Nephron progenitor cell (in vitro differentiated cells): ENCODE measurements at regions not wholly inside any gene's neighbourhood (a gene's known extent, or its start where the extent isn't known, plus 50 kb on each side); places are given as distances from the start of the nearest gene placed in this dataset.

Experiments used
- DNase-seq: peaks from one replicate; pipeline ENCODE4 v3.0.0; 2021
- H3K27ac Mint-ChIP-seq: 2 replicates; pipeline ENCODE4 v1.8.0; 2021; ENCODE audit warnings: mild to moderate bottlenecking, moderate library complexity, mixed read lengths
- H3K27me3 Mint-ChIP-seq: 2 replicates; pipeline ENCODE4 v1.8.0; 2021; ENCODE audit warnings: mild to moderate bottlenecking, low read depth, mixed read lengths; ENCODE audit not compliant: poor library complexity
- H3K36me3 Mint-ChIP-seq: 2 replicates; pipeline ENCODE4 v1.8.0; 2021; ENCODE audit warnings: low read depth, mixed read lengths
- H3K4me1 Mint-ChIP-seq: 2 replicates; pipeline ENCODE4 v1.8.0; 2021; ENCODE audit warnings: mixed read lengths
- H3K4me3 Mint-ChIP-seq: 2 replicates; pipeline ENCODE4 v1.8.0; 2021; ENCODE audit warnings: mild to moderate bottlenecking, moderate library complexity, mixed read lengths
- H3K9me3 Mint-ChIP-seq: 2 replicates; pipeline ENCODE4 v1.8.0; 2021; ENCODE audit warnings: mild to moderate bottlenecking, moderate library complexity, mixed read lengths
- CTCF ChIP-seq: fragments of 200-600 bp; sonication (generic); IDR thresholded peaks from 2 replicates; pipeline ENCODE4 v1.5.0; 2021; ENCODE audit warnings: antibody characterized with exemption

- no peak for DNase-seq
- no peak overlapping the region for H3K4me3 Mint-ChIP-seq
- peaks cover 13% of the 10 kb centered on the region for H3K9me3 Mint-ChIP-seq
- peaks cover 5% of the 10 kb centered on the region for H3K36me3 Mint-ChIP-seq
- H3K27me3 Mint-ChIP-seq = no peaks in the 10 kb centered on the region
- H3K27ac Mint-ChIP-seq = peak overlapping the region; percentile 58
- TF ChIP-seq CTCF = no peak
- peaks cover 33% of the 10 kb centered on the region for H3K4me1 Mint-ChIP-seq
These were observed 137.8 kb upstream of the BDNF start for GRCh38 chr11:27837895-27838563.

GRCh38 chr11:27830206-27830605 lies 130.0 kb upstream of the BDNF start:
- no peak for TF ChIP-seq CTCF
- peaks cover 11% of the 10 kb centered on the region for H3K36me3 Mint-ChIP-seq
- no peaks in the 10 kb centered on the region for H3K27me3 Mint-ChIP-seq
- H3K9me3 Mint-ChIP-seq = peaks cover 21% of the 10 kb centered on the region
- peaks cover 10% of the 10 kb centered on the region for H3K4me1 Mint-ChIP-seq
- H3K27ac Mint-ChIP-seq = no peak overlapping the region
- H3K4me3 Mint-ChIP-seq = no peak overlapping the region
- no peak for DNase-seq

GRCh38 chr11:27820249-27820648 lies 120.0 kb upstream of the BDNF start:
- no peaks in the 10 kb centered on the region for H3K36me3 Mint-ChIP-seq
- TF ChIP-seq CTCF = no peak
- no peak overlapping the region for H3K4me3 Mint-ChIP-seq
- no peak for DNase-seq
- no peaks in the 10 kb centered on the region for H3K4me1 Mint-ChIP-seq
- peaks cover 3% of the 10 kb centered on the region for H3K27me3 Mint-ChIP-seq
- H3K27ac Mint-ChIP-seq = no peak overlapping the region
- peaks cover 3% of the 10 kb centered on the region for H3K9me3 Mint-ChIP-seq

GRCh38 chr11:27816197-27816596 lies 115.9 kb upstream of the BDNF start:
- no peaks in the 10 kb centered on the region for H3K36me3 Mint-ChIP-seq
- no peak overlapping the region for H3K4me3 Mint-ChIP-seq
- no peaks in the 10 kb centered on the region for H3K4me1 Mint-ChIP-seq
- peaks cover 3% of the 10 kb centered on the region for H3K27me3 Mint-ChIP-seq
- H3K9me3 Mint-ChIP-seq = peaks cover 3% of the 10 kb centered on the region
- no peak for DNase-seq
- H3K27ac Mint-ChIP-seq = no peak overlapping the region
- TF ChIP-seq CTCF = no peak

DNA sequence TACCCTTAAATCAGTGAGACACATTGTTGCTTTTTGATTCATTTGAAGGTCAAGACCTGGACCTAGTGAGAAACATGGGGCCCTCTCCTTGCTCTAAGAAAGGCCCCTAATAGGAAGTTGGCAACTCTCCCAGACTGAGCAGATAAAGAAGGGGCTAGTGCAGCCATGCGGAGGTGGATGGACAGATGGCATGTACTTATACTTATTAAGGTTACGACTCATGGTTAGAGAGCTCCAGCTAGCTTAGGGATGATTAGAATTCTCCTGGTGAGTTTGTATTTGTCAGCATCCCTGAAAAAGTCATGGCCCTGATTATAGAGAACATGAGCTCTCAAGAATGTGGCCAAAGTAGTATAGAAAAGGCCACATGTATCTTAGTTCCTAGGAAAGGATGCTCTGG lies 112.1 kb upstream of the BDNF start:
- H3K36me3 Mint-ChIP-seq = no peaks in the 10 kb centered on the region
- no peak for TF ChIP-seq CTCF
- no peak overlapping the region for H3K4me3 Mint-ChIP-seq
- H3K4me1 Mint-ChIP-seq = no peaks in the 10 kb centered on the region
- H3K27ac Mint-ChIP-seq = no peak overlapping the region
- no peak for DNase-seq
- H3K27me3 Mint-ChIP-seq = peaks cover 6% of the 10 kb centered on the region
- H3K9me3 Mint-ChIP-seq = no peaks in the 10 kb centered on the region

GRCh38 chr11:27807596-27807995 lies 107.3 kb upstream of the BDNF start:
- no peaks in the 10 kb centered on the region for H3K36me3 Mint-ChIP-seq
- TF ChIP-seq CTCF = no peak
- no peaks in the 10 kb centered on the region for H3K4me1 Mint-ChIP-seq
- peak overlapping the region; percentile 44 for H3K27ac Mint-ChIP-seq
- no peak overlapping the region for H3K4me3 Mint-ChIP-seq
- no peaks in the 10 kb centered on the region for H3K9me3 Mint-ChIP-seq
- no peak for DNase-seq
- H3K27me3 Mint-ChIP-seq = peaks cover 12% of the 10 kb centered on the region
